ENCODE measurements at regions not wholly inside any gene's neighbourhood (a gene's known extent, or its start where the extent isn't known, plus 50 kb on each side); places are given as distances from the start of the nearest gene placed in this dataset.

DNA sequence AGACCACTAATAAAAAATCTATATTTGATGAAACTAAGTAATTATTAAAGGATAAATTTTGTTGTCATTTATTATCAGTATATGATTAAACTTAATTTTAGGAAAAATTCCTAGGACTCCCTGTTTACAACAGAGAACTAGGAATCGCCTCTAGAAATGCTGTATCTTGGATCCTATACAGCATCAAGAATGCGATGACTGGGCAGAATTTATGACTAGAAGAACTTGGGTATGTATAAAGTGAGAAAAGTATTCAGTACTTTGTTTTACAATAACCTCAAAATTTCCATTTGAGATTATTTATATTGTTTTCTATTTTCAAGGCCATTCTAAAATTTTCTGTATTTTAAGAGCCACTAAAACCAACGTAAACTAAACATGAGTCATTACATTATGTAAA is 82.3 kb upstream of the AGTR1 start:
- no peak overlapping the region for H3K27ac ChIP-seq (ENCODE audit: low read length)
- H3K79me2 ChIP-seq (replicated peaks; ENCODE audit: insufficient read depth, low read length): no peaks in the 10 kb centered on the region
- no peak overlapping the region for H3K9ac ChIP-seq (ENCODE audit: low read length)
- H3K4me2 ChIP-seq (ENCODE audit: low read length): no peak overlapping the region
- no peaks in the 10 kb centered on the region for H3F3A ChIP-seq (ENCODE audit: insufficient read depth, low read length, poor library complexity, severe bottlenecking)
- no peaks in the 10 kb centered on the region for H3K9me3 ChIP-seq (ENCODE audit: low read length)
- no peak overlapping the region for H2AFZ ChIP-seq (ENCODE audit: low read depth, low read length)
- no peak for TF ChIP-seq MXI1 (conservative IDR thresholded peaks at IDR 0.05; ENCODE audit: poor library complexity, severe bottlenecking)
- TF ChIP-seq, protein P1, sequence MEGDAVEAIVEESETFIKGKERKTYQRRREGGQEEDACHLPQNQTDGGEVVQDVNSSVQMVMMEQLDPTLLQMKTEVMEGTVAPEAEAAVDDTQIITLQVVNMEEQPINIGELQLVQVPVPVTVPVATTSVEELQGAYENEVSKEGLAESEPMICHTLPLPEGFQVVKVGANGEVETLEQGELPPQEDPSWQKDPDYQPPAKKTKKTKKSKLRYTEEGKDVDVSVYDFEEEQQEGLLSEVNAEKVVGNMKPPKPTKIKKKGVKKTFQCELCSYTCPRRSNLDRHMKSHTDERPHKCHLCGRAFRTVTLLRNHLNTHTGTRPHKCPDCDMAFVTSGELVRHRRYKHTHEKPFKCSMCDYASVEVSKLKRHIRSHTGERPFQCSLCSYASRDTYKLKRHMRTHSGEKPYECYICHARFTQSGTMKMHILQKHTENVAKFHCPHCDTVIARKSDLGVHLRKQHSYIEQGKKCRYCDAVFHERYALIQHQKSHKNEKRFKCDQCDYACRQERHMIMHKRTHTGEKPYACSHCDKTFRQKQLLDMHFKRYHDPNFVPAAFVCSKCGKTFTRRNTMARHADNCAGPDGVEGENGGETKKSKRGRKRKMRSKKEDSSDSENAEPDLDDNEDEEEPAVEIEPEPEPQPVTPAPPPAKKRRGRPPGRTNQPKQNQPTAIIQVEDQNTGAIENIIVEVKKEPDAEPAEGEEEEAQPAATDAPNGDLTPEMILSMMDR (IDR thresholded peaks at IDR 0.05; ENCODE audit: poor library complexity, severe bottlenecking): no peak
- TF ChIP-seq, protein P2, sequence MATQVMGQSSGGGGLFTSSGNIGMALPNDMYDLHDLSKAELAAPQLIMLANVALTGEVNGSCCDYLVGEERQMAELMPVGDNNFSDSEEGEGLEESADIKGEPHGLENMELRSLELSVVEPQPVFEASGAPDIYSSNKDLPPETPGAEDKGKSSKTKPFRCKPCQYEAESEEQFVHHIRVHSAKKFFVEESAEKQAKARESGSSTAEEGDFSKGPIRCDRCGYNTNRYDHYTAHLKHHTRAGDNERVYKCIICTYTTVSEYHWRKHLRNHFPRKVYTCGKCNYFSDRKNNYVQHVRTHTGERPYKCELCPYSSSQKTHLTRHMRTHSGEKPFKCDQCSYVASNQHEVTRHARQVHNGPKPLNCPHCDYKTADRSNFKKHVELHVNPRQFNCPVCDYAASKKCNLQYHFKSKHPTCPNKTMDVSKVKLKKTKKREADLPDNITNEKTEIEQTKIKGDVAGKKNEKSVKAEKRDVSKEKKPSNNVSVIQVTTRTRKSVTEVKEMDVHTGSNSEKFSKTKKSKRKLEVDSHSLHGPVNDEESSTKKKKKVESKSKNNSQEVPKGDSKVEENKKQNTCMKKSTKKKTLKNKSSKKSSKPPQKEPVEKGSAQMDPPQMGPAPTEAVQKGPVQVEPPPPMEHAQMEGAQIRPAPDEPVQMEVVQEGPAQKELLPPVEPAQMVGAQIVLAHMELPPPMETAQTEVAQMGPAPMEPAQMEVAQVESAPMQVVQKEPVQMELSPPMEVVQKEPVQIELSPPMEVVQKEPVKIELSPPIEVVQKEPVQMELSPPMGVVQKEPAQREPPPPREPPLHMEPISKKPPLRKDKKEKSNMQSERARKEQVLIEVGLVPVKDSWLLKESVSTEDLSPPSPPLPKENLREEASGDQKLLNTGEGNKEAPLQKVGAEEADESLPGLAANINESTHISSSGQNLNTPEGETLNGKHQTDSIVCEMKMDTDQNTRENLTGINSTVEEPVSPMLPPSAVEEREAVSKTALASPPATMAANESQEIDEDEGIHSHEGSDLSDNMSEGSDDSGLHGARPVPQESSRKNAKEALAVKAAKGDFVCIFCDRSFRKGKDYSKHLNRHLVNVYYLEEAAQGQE (IDR thresholded peaks at IDR 0.05; ENCODE audit: borderline replicate concordance): no peak
- no peak for TF ChIP-seq EP300 (conservative IDR thresholded peaks at IDR 0.05; ENCODE audit: poor library complexity, severe bottlenecking)
- TF ChIP-seq SMC3 (conservative IDR thresholded peaks at IDR 0.05; ENCODE audit: poor library complexity): no peak
- TF ChIP-seq TAF1 (IDR thresholded peaks at IDR 0.05; ENCODE audit: low read depth): no peak
- no peak for TF ChIP-seq EZH2 (IDR thresholded peaks at IDR 0.05; ENCODE audit: borderline replicate concordance, insufficient read depth, low read length, poor library complexity, severe bottlenecking)
- TF ChIP-seq POLR2AphosphoS5 (IDR thresholded peaks at IDR 0.05): no peak
- TF ChIP-seq RAD21 (conservative IDR thresholded peaks at IDR 0.05): no peak
- H3K36me3 ChIP-seq (ENCODE audit: insufficient read depth, low read length): no peaks in the 10 kb centered on the region
- no peaks in the 10 kb centered on the region for H4K20me1 ChIP-seq (ENCODE audit: insufficient read depth)
- no peaks in the 10 kb centered on the region for H3K27me3 ChIP-seq (ENCODE audit: insufficient read depth, low read depth, low read length)
- no peak overlapping the region for H3K4me3 ChIP-seq (ENCODE audit: low read length)
- no peaks in the 10 kb centered on the region for H3K9me2 ChIP-seq (ENCODE audit: insufficient read depth, low read length)

DNA sequence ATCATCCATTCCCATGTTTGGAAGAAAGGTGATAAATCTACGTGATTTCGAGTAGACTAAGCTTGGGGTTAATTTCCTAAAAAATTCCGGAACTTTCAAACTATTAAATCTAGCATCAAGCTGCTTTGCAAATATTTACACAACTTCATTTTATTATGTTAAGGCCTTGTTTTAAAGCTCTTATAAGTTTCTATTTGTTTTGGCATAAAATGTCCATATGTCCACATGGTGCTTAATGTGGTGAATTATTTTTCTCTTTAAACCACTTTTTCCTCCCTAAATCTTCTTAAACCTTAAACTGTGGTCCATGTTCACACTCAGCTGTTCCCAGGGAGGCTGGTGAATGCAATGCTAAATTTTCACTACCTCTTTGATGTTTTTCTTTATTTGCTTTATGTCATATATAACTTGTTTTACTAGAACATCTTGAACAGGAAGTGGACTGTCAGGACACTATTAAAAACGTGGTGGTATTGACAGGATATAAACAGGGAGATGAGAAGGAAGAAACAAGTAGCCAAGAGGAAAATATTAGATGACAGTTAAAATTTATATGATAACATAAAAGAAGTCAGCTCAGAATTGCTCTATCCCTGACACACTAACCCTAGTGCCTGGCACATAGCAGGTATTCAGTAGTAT is 72.5 kb upstream of the AGTR1 start:
- H3K79me2 ChIP-seq (replicated peaks; ENCODE audit: insufficient read depth, low read length): no peaks in the 10 kb centered on the region
- H2AFZ ChIP-seq (ENCODE audit: low read depth, low read length): no peak overlapping the region
- H3K9ac ChIP-seq (ENCODE audit: low read length): no peak overlapping the region
- no peak overlapping the region for H3K27ac ChIP-seq (ENCODE audit: low read length)
- no peak overlapping the region for H3K4me2 ChIP-seq (ENCODE audit: low read length)
- H3K27me3 ChIP-seq (ENCODE audit: insufficient read depth, low read depth, low read length): no peaks in the 10 kb centered on the region
- H3K36me3 ChIP-seq (ENCODE audit: insufficient read depth, low read length): no peaks in the 10 kb centered on the region
- H3K4me3 ChIP-seq (ENCODE audit: low read length): no peak overlapping the region
- no peaks in the 10 kb centered on the region for H3F3A ChIP-seq (ENCODE audit: insufficient read depth, low read length, poor library complexity, severe bottlenecking)
- H3K9me3 ChIP-seq (ENCODE audit: low read length): no peaks in the 10 kb centered on the region
- TF ChIP-seq TAF1 (IDR thresholded peaks at IDR 0.05; ENCODE audit: low read depth) (no peak), EP300 (conservative IDR thresholded peaks at IDR 0.05; ENCODE audit: poor library complexity, severe bottlenecking) (no peak), POLR2AphosphoS5 (IDR thresholded peaks at IDR 0.05) (no peak), EZH2 (IDR thresholded peaks at IDR 0.05; ENCODE audit: borderline replicate concordance, insufficient read depth, low read length, poor library complexity, severe bottlenecking) (no peak), RAD21 (conservative IDR thresholded peaks at IDR 0.05) (no peak), MXI1 (conservative IDR thresholded peaks at IDR 0.05; ENCODE audit: poor library complexity, severe bottlenecking) (no peak), SMC3 (conservative IDR thresholded peaks at IDR 0.05; ENCODE audit: poor library complexity) (no peak)
- TF ChIP-seq, protein P1 (IDR thresholded peaks at IDR 0.05; ENCODE audit: poor library complexity, severe bottlenecking): no peak
- TF ChIP-seq, protein P2 (IDR thresholded peaks at IDR 0.05; ENCODE audit: borderline replicate concordance): no peak
- H4K20me1 ChIP-seq (ENCODE audit: insufficient read depth): no peaks in the 10 kb centered on the region
- no peaks in the 10 kb centered on the region for H3K9me2 ChIP-seq (ENCODE audit: insufficient read depth, low read length)
